ENCODE measurements at regions not wholly inside any gene's neighbourhood (a gene's known extent, or its start where the extent isn't known, plus 50 kb on each side); places are given as distances from the start of the nearest gene placed in this dataset.
"Not testable (repeated sequence)": the region's sequence is repeated elsewhere in the genome, so short reads cannot be mapped to it uniquely, and the experiment has no call there.

DNA sequence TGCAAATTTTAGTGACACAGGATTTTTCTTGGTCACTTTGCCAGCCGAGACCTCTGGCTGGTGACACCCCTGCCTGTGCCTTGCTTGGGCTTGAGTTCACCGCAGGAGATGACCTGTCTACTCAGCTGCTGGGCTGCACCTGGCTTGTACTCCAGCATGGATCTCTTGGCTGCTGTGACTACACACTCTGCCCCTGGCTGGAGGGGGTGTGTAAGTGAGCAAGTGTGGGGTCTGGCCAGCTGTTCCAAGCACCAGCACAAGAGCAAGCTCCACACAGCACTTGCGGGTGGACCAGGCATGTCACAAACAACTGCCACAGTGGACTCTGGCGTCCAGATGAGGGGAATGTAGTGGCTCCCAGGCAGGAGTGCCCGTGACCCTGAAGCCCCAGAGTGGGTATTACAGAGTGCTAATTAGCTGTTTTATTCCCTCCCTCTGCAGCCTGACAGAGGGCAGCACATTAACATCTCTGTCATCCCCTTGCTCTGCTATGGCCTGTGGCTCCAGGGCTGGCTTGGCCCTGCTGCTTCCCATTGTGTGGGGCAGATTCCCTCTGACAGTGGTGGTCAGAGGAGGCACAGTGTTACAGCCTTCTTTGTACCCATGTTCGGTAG is 1387.2 kb downstream of the OLFM4 start:
- no peak for DNase-seq (ENCODE audit: low spot score)

GRCh38 chr13:54422946-54423345 is 1394.3 kb downstream of the OLFM4 start:
- not testable (repeated sequence) for DNase-seq (ENCODE audit: low spot score)

GRCh38 chr13:54424344-54424743 is 1395.7 kb downstream of the OLFM4 start:
- DNase-seq (ENCODE audit: low spot score) = no peak

- no peak for DNase-seq (ENCODE audit: low spot score)
These were observed 1405.0 kb downstream of the OLFM4 start for GRCh38 chr13:54433493-54434206.

DNA sequence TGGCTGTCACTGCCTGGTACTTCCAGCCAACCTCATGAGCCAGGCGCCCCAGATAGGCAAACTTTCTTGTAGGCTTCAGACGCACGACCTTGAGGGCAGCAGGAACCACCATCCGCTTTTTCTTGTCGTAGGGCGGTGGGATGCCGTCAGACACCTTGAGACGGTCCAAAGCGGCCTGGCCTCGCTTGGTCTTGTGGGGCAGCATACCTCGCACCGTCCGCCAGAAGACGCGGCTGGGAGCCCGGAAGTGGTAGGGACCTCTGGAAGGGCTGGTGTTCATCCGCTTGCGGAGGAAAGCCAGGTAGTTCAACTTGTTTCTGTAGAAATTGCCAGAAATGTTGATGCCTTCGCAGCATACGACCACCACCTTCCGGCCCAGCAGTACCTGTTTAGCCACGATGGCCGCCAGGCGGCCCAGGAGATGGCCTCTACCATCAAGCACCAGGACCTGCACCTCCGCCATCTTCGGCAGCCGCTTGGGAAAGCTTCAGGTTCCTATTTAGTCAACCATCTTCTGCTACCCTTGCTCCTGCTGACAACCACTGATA is 1412.3 kb downstream of the OLFM4 start:
- DNase-seq (ENCODE audit: low spot score) = not testable (repeated sequence)

DNA sequence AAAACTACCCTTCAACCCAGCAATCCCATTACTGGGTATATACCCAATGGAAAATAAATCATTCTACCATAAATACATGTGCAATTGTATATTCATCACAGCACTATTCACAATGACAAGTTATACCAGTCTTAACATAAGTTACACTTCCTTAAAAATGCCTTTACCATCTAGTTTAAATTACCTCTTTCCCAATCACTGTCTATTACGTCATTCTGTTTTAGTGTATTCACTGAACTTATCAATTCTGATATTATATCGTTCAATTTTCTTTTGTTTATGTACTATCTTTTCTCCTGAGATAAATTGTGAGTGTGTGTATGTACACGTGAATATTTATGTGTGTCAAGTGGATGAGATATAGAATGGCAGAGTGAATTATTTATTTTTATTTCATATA is 1416.8 kb downstream of the OLFM4 start:
- no peak for DNase-seq (ENCODE audit: low spot score)

DNA sequence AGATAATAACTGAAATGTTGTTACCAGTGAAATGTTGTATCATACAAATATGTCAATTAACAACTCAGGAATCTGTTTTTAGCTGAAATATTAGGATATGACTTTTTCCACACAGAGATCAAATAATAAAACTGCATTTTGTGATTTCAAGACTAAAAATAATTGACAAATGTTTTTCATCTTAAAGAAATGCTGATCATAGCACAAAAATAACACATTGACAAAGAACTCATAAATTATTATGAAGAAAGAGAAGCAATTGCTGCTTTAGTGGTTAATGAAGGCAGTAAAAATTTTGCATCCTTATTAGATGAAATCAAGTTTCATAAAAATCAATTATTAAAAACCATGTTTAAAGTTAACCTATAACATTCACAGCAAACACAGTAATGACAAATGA is 1417.3 kb downstream of the OLFM4 start:
- no peak for DNase-seq (ENCODE audit: low spot score)

DNA sequence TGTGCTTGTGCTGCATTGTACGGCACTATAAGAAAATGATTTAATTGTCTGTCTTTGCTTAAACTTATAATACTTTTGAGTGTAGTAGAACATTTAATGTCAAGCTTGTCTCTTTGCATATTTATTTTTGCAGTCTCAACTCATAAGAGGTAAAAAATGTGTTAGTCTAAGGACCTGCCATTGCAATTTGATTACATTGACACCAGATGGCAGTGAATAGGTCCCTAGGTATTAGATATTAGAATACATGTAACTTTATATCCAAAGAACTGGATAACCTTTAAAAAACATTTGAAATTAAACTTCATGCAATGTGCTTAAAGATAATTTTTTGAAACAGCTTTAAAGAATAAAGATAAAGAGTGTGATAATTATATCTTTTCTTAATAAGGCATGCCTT is 1421.3 kb downstream of the OLFM4 start:
- no peak for DNase-seq (ENCODE audit: low spot score)

- no peak for DNase-seq (ENCODE audit: low spot score)
These were observed 1455.6 kb downstream of the OLFM4 start for GRCh38 chr13:54484166-54484565.

- DNase-seq (ENCODE audit: low spot score) = no peak
These were observed 1458.0 kb downstream of the OLFM4 start for GRCh38 chr13:54486421-54487166.

GRCh38 chr13:54489359-54489758 is 1460.7 kb downstream of the OLFM4 start:
- DNase-seq (ENCODE audit: low spot score) = no peak

DNA sequence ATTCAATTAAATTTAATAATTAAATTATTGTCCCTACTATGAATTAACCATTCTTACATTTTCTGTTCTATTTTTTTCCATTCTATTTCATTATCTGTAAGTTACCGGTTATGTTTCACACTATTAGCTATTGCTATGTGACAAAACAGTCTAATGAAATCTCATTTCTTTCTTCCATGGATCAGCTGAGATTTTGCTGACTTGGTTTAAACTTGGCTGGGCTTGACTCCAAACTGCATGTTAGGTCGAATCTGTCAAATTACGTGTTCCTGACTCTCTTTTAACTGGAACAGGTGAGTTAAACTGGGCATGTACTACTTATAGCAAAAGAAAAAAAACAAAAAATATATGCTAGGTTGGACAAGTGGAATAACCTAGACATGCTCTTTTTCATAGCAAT is 1464.4 kb downstream of the OLFM4 start:
- DNase-seq (ENCODE audit: low spot score) = no peak

GRCh38 chr13:54511366-54511765 is 1482.8 kb downstream of the OLFM4 start:
- DNase-seq (ENCODE audit: low spot score) = no peak

- no peak for DNase-seq (ENCODE audit: low spot score)
These were observed 1484.6 kb downstream of the OLFM4 start for GRCh38 chr13:54513254-54513653.

DNA sequence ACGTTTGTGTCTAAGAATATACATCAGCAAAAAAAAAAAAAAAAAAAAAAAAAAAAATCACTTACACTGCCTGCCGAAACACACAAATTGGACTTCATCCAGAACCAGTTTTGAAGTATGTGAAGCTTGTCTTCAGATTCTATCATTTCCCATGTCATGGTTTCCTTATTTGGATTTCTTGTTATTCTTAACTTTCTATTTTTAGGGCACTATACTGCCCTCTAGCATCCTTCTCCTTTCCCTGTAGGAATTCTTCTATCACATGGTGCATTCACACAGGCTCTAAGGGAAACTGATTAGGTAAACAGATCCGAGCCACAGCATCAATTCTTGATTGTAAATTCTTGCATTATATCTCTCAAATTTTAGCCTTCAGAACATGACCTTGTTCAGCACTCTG is 1507.5 kb downstream of the OLFM4 start:
- peak; percentile 37 for DNase-seq (ENCODE audit: low spot score)

- no peak for DNase-seq (ENCODE audit: low spot score)
These were observed 1534.7 kb downstream of the OLFM4 start for GRCh38 chr13:54563286-54563685.

DNA sequence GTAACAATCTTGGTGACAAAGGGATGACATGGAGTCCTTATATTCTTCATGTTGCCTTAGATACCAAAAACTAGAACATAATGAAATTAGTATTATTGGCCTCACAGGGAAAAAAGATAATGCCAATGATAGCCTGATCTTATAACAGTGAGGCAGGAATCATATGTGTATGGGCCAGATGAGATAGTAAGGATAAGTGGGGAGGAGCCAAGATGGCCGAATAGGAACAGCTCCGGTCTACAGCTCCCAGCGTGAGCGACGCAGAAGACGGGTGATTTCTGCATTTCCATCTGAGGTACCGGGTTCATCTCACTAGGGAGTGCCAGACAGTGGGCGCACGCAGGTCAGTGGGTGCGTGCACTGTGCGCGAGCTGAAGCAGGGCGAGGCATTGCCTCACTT is 1543.4 kb downstream of the OLFM4 start:
- DNase-seq (ENCODE audit: low spot score) = not testable (repeated sequence)

GRCh38 chr13:54573186-54573585 is 1544.6 kb downstream of the OLFM4 start:
- no peak for DNase-seq (ENCODE audit: low spot score)

DNA sequence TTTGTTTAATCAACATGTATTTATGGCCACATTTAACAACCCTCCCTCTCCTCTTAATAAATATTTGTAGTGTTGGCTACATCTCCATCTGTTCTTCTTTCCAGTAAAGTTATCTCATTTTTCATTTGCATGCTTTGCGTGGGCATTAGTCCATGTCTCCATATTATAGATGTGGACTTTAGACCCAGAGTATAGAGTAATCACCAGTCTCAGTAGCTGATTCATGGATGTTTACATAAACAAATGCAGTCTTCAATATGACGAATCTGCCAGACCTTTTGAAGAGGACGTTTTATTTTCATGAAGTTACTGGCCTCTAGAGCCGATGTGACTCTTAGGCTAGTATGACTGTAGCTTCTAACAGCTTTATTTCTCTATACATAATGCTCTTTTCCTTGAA is 1546.2 kb downstream of the OLFM4 start:
- DNase-seq (ENCODE audit: low spot score) = no peak

DNA sequence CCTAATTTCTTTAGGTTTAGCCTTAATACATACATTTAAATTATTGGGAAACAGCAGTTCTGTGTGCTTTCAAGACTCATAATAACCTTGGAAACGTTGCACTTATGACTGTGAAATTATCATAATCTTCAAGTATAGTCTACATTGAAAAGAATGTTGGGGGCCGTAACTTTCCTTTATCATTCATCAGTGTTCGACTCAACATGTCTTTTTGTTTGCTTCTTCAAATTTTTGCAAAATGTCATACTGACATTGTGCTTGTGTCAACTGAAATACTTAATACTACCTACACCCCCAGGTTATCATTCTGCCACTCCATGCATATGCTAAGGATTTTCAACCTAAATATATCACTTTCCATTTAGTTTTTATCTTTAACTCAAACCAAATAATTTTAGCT is 1562.9 kb downstream of the OLFM4 start:
- no peak for DNase-seq (ENCODE audit: low spot score)

GRCh38 chr13:54592201-54592600 is 1563.6 kb downstream of the OLFM4 start:
- no peak for DNase-seq (ENCODE audit: low spot score)

DNA sequence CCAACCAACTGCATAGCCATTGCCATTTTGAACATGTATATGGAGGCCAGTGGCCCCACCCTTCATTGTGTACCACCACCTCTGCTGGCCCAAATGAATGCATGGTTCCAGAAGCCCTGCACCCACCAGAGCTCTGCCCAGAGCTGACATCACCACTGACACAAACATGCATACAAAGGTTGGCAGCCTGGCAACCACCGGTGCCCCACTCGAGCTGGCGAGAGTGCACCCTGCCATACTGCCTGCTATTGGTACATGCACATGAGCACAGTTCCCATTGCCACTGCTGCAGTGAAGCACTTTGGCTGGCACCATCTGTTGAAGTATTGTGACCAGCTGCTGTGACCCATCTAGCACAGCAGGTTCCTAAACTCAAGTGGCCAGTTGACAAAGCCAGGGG is 1564.9 kb downstream of the OLFM4 start:
- no peak for DNase-seq (ENCODE audit: low spot score)

DNA sequence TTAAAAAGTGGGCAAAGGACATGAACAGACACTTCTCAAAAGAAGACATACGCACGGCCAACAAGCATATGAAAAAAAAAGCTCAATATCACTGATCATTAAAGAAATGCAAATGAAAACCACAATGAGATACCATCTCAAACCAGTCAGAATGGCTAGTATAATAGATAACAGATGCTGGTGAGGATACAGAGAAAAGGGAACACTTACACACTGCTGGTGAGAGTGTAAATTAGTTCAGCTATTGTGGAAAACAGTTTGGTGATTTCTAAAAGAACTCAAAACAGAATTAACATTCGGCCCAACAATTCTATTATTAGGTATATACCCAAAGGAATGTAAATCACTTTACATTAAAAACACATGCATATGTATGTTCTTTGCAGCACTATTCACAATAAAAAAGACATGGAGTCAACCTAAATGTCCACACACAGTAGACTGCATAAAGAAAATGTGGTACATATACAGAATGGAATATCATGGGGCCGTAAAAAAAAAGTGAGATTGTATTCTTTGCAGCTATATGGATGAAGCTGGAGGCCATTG is 1569.0 kb downstream of the OLFM4 start:
- DNase-seq (ENCODE audit: low spot score) = no peak

Data from globus pallidus (tissue), 1 donor.